H9 (cell line): ENCODE measurements at regions not wholly inside any gene's neighbourhood (a gene's known extent, or its start where the extent isn't known, plus 50 kb on each side); places are given as distances from the start of the nearest gene placed in this dataset.

Experiments
- DNase-seq: peaks from one replicate; pipeline ENCODE4 v3.0.0-alpha.2; 2017
- H2AFZ ChIP-seq: one replicate; pipeline ENCODE4 v1.6.1; 2013; ENCODE audit warnings: mild to moderate bottlenecking, low read length, control low read depth, moderate library complexity
- H2AK5ac ChIP-seq: 2 replicates; pipeline ENCODE4 v1.6.1; 2013; ENCODE audit warnings: low read length, control low read depth, mixed read lengths; ENCODE audit not compliant: insufficient read length
- H2BK120ac ChIP-seq: one replicate; pipeline ENCODE4 v1.6.1; 2013; ENCODE audit warnings: low read depth, mild to moderate bottlenecking, low read length, control low read depth, inconsistent platforms; ENCODE audit not compliant: poor library complexity, severe bottlenecking
- H2BK12ac ChIP-seq: 2 replicates; pipeline ENCODE4 v1.6.1; 2013; ENCODE audit warnings: low read length, control low read depth, mixed read lengths, low read depth; ENCODE audit not compliant: insufficient read length
- H2BK15ac ChIP-seq: 2 replicates; pipeline ENCODE4 v1.6.1; 2013; ENCODE audit warnings: low read depth, low read length, control low read depth
- H2BK20ac ChIP-seq: one replicate; pipeline ENCODE4 v1.6.1; 2013; ENCODE audit warnings: low read depth, mild to moderate bottlenecking, low read length, control low read depth, inconsistent platforms; ENCODE audit not compliant: poor library complexity, severe bottlenecking
- H2BK5ac ChIP-seq: 2 replicates; pipeline ENCODE4 v1.6.1; 2013; ENCODE audit warnings: low read length, control low read depth, mixed read lengths; ENCODE audit not compliant: insufficient read length
- H3K14ac ChIP-seq: 2 replicates; pipeline ENCODE4 v1.6.1; 2013; ENCODE audit warnings: low read length, control low read depth; ENCODE audit not compliant: insufficient read depth
- H3K18ac ChIP-seq: 2 replicates; pipeline ENCODE4 v1.6.1; 2013; ENCODE audit warnings: low read depth, mild to moderate bottlenecking, mixed read lengths, low read length, control low read depth; ENCODE audit not compliant: insufficient read length
- H3K23ac ChIP-seq: 2 replicates; pipeline ENCODE4 v1.6.1; 2013; ENCODE audit warnings: low read length, control low read depth, mixed read lengths, low read depth; ENCODE audit not compliant: insufficient read length
- H3K23me2 ChIP-seq: 2 replicates; pipeline ENCODE4 v1.6.1; 2013; ENCODE audit warnings: low read depth, mild to moderate bottlenecking, mixed read lengths, low read length, control low read depth; ENCODE audit not compliant: insufficient read length, poor library complexity, severe bottlenecking
- H3K27ac ChIP-seq: 2 replicates; pipeline ENCODE4 v1.5.1; 2013; ENCODE audit warnings: low read length, control low read depth, mixed read lengths, low read depth; ENCODE audit not compliant: insufficient read length
- H3K27me3 ChIP-seq: 2 replicates; pipeline ENCODE4 v1.6.1; 2013; ENCODE audit warnings: low read length, control low read depth, inconsistent platforms; ENCODE audit not compliant: insufficient read depth
- H3K4ac ChIP-seq: 2 replicates; pipeline ENCODE4 v1.6.1; 2013; ENCODE audit warnings: low read depth, mild to moderate bottlenecking, control low read depth, inconsistent platforms, low read length, moderate library complexity
- H3K4me1 ChIP-seq: 2 replicates; pipeline ENCODE4 v1.6.1; 2013; ENCODE audit warnings: low read length, control low read depth, inconsistent platforms; ENCODE audit not compliant: insufficient read depth
- H3K4me2 ChIP-seq: 2 replicates; pipeline ENCODE4 v1.6.1; 2013; ENCODE audit warnings: low read length, control low read depth, mixed read lengths; ENCODE audit not compliant: insufficient read length, insufficient read depth
- H3K56ac ChIP-seq: 2 replicates; pipeline ENCODE4 v1.6.1; 2013; ENCODE audit warnings: low read depth, mild to moderate bottlenecking, mixed read lengths, low read length, control low read depth; ENCODE audit not compliant: insufficient read length
- H3K79me1 ChIP-seq: 2 replicates; pipeline ENCODE4 v1.6.1; 2013; ENCODE audit warnings: low read depth, mild to moderate bottlenecking, moderate library complexity, low read length, control low read depth, inconsistent platforms; ENCODE audit not compliant: insufficient read depth, poor library complexity, severe bottlenecking
- H3K79me2 ChIP-seq: 2 replicates; pipeline ENCODE4 v1.6.1; 2013; ENCODE audit warnings: low read length, control low read depth, inconsistent platforms; ENCODE audit not compliant: insufficient read depth
- H3K9ac ChIP-seq: 2 replicates; pipeline ENCODE4 v1.6.1; 2013; ENCODE audit warnings: low read length, control low read depth, mixed read lengths; ENCODE audit not compliant: insufficient read length; ENCODE audit errors: extremely low read depth
- H3K9me3 ChIP-seq: one replicate; pipeline ENCODE4 v1.6.1; 2013; ENCODE audit warnings: low read depth, low read length, inconsistent platforms; ENCODE audit not compliant: control insufficient read depth
- H3T11ph ChIP-seq: one replicate; pipeline ENCODE4 v1.6.1; 2013; ENCODE audit warnings: mild to moderate bottlenecking, low read length, control low read depth, inconsistent platforms
- H4K20me1 ChIP-seq: one replicate; pipeline ENCODE4 v1.6.1; 2013; ENCODE audit not compliant: control insufficient read depth, insufficient read length, insufficient read depth
- H4K5ac ChIP-seq: 2 replicates; pipeline ENCODE4 v1.6.1; 2013; ENCODE audit warnings: low read depth, mild to moderate bottlenecking, mixed read lengths, low read length, control low read depth; ENCODE audit not compliant: insufficient read length
- H4K8ac ChIP-seq: replicated peaks from 2 replicates; pipeline ENCODE4 v1.6.1; 2013; ENCODE audit warnings: low read length, control low read depth, mixed read lengths, low read depth; ENCODE audit not compliant: insufficient read length
- H4K91ac ChIP-seq: 2 replicates; pipeline ENCODE4 v1.6.1; 2013; ENCODE audit warnings: low read depth, mild to moderate bottlenecking, moderate library complexity, mixed read lengths, low read length, control low read depth; ENCODE audit not compliant: insufficient read length
- H3K27ac Mint-ChIP-seq, 3 experiments: 2 replicates in 2 of 3; 3 replicates in 1 of 3; pipeline ENCODE4 v1.8.0; 2020 to 2021; ENCODE audit warnings: mixed read lengths in 3 of 3, mild to moderate bottlenecking in 1 of 3, moderate library complexity in 1 of 3
- H3K27me3 Mint-ChIP-seq: 2 replicates; pipeline ENCODE4 v1.8.0; 2021; ENCODE audit warnings: low read depth, mild to moderate bottlenecking, moderate library complexity, mixed read lengths
- H3K36me3 Mint-ChIP-seq, 3 experiments: 2 replicates in 2 of 3; 3 replicates in 1 of 3; pipeline ENCODE4 v1.8.0; 2020 to 2021; ENCODE audit warnings: low read depth in 3 of 3, mixed read lengths in 3 of 3; ENCODE audit not compliant: insufficient read depth in 1 of 3
- H3K4me1 Mint-ChIP-seq, 2 experiments: 2 replicates each; pipeline ENCODE4 v1.8.0; 2020; ENCODE audit warnings: mixed read lengths in 2 of 2
- H3K4me3 Mint-ChIP-seq, 2 experiments: 2 replicates in 1 of 2; 3 replicates in 1 of 2; pipeline ENCODE4 v1.8.0; 2020 to 2021; ENCODE audit warnings: mild to moderate bottlenecking in 2 of 2, mixed read lengths in 2 of 2, moderate library complexity in 1 of 2
- H3K9me3 Mint-ChIP-seq, 2 experiments: 2 replicates in 1 of 2; 3 replicates in 1 of 2; pipeline ENCODE4 v1.8.0; 2020; ENCODE audit warnings: mild to moderate bottlenecking in 2 of 2, mixed read lengths in 2 of 2, moderate library complexity in 1 of 2
- CTCF ChIP-seq: fragments of 200-600 bp; sonication (generic); conservative IDR thresholded peaks from 3 replicates; pipeline ENCODE4 v1.8.0; 2021; ENCODE audit warnings: antibody characterized with exemption, mild to moderate bottlenecking
- WGBS: extraction: QIAGEN DNeasy Blood & Tissue Kit; methylation state at CpG from one replicate; pipeline ENCODE4 v1.1.7; 2013; ENCODE audit warnings: missing lambda C conversion rate, low lambda C conversion rate, mixed read lengths; ENCODE audit not compliant: insufficient read length; ENCODE audit errors: extremely low coverage; 5-methylcytosine and 5-hydroxymethylcytosine counted together

- Histone ChIP-seq H3K23ac (no peak overlapping the region), H4K20me1 (no peaks in the 10 kb centered on the region), H3K14ac (no peak overlapping the region), H4K8ac (no peak overlapping the region), H3K27me3 (no peaks in the 10 kb centered on the region), H3K27ac (no peak overlapping the region), H3K9ac (no peak overlapping the region), H2BK15ac (no peak overlapping the region), H3T11ph (no peak overlapping the region), H4K91ac (no peak overlapping the region), H3K4ac (no peak overlapping the region), H3K18ac (no peak overlapping the region), H3K9me3 (no peaks in the 10 kb centered on the region), H2BK5ac (no peak overlapping the region), H3K23me2 (no peaks in the 10 kb centered on the region), H2AK5ac (no peak overlapping the region), H2AFZ (no peak overlapping the region), H3K4me1 (peaks cover 8% of the 10 kb centered on the region; the same call in 1 of the 2 replicates), H2BK20ac (no peak overlapping the region), H3K56ac (no peak overlapping the region), H3K79me2 (no peaks in the 10 kb centered on the region), H2BK12ac (no peak overlapping the region), H4K5ac (no peak overlapping the region), H3K79me1 (no peaks in the 10 kb centered on the region), H3K4me2 (no peak overlapping the region), H2BK120ac (no peak overlapping the region)
- TF ChIP-seq CTCF, result no peak
- peaks cover 5 to 12% of the 10 kb centered on the region in 2 experiments; a peak in 2 of 4 replicates for H3K4me1 Mint-ChIP-seq
- peaks cover 16% of the 10 kb centered on the region for H3K27me3 Mint-ChIP-seq
- no peak overlapping the region for H3K4me3 Mint-ChIP-seq
- H3K9me3 Mint-ChIP-seq, result no peaks in the 10 kb centered on the region
- no peak for DNase-seq
- WGBS, result no CpG with 5 or more reads among the region's 1 CpG
- H3K27ac Mint-ChIP-seq, result no peak overlapping the region
- H3K36me3 Mint-ChIP-seq, result no peaks in the 10 kb centered on the region
Measured at GRCh38 chr11:116086426-116086825, 582.2 kb upstream of the CADM1 start.
